DMS 273 (cell line): ENCODE measurements at regions not wholly inside any gene's neighbourhood (a gene's known extent, or its start where the extent isn't known, plus 50 kb on each side); places are given as distances from the start of the nearest gene placed in this dataset.
A peak's percentile ranks its signal among the peaks of the same experiment; 100 is the strongest.

Experiments used
- DNase-seq: peaks from one replicate; lab custom pipeline; 2025; ENCODE audit not compliant: unreplicated experiment; lab: John Stamatoyannopoulos, UW

- no peak for DNase-seq
Observed at GRCh38 chr12:41936333-41936732, 208.3 kb downstream of the GXYLT1 start.

GRCh38 chr12:41935911-41936310 is 208.8 kb downstream of the GXYLT1 start:
- no peak for DNase-seq

GRCh38 chr12:41932470-41932991 is 212.1 kb downstream of the GXYLT1 start:
- DNase-seq, result peak; percentile 85

GRCh38 chr12:41930866-41931437 is 213.7 kb downstream of the GXYLT1 start:
- no peak for DNase-seq

- no peak for DNase-seq
Observed at GRCh38 chr12:41924111-41924510, 220.6 kb downstream of the GXYLT1 start.

- no peak for DNase-seq
Observed at GRCh38 chr12:41923351-41923750, 221.3 kb downstream of the GXYLT1 start.

- DNase-seq, result no peak
Observed at GRCh38 chr12:41920355-41920754, 224.3 kb downstream of the GXYLT1 start.

- peak; percentile 7 for DNase-seq
Observed at GRCh38 chr12:41919526-41920261, 225.0 kb downstream of the GXYLT1 start.

- DNase-seq, result no peak
Observed at GRCh38 chr12:41919048-41919447, 225.6 kb downstream of the GXYLT1 start.

- peak; percentile 59 for DNase-seq
Observed at GRCh38 chr12:41917938-41918341, 226.7 kb downstream of the GXYLT1 start.

- no peak for DNase-seq
Observed at GRCh38 chr12:41917181-41917580, 227.5 kb downstream of the GXYLT1 start.

GRCh38 chr12:41910578-41911320 is 233.9 kb downstream of the GXYLT1 start:
- peak; percentile 9 for DNase-seq

- no peak for DNase-seq
Observed at GRCh38 chr12:41908206-41908605, 236.5 kb downstream of the GXYLT1 start.

GRCh38 chr12:41907550-41907949 is 237.1 kb downstream of the GXYLT1 start:
- DNase-seq, result no peak

- peak; percentile 80 for DNase-seq
Observed at GRCh38 chr12:41907021-41907420, 237.7 kb downstream of the GXYLT1 start.

GRCh38 chr12:41905759-41906297 is 238.8 kb downstream of the GXYLT1 start:
- peak; percentile 3 for DNase-seq

- peak; percentile 20 for DNase-seq
Observed at GRCh38 chr12:41905073-41905758, 239.5 kb downstream of the GXYLT1 start.

- DNase-seq, result no peak
Observed at GRCh38 chr12:41904041-41904440, 240.6 kb downstream of the GXYLT1 start.

GRCh38 chr12:41903014-41903708 is 241.5 kb downstream of the GXYLT1 start:
- no peak for DNase-seq

GRCh38 chr12:41899577-41899976 is 245.1 kb downstream of the GXYLT1 start:
- DNase-seq, result no peak
